ENCODE measurements at regions not wholly inside any gene's neighbourhood (a gene's known extent, or its start where the extent isn't known, plus 50 kb on each side); places are given as distances from the start of the nearest gene placed in this dataset.

DNA sequence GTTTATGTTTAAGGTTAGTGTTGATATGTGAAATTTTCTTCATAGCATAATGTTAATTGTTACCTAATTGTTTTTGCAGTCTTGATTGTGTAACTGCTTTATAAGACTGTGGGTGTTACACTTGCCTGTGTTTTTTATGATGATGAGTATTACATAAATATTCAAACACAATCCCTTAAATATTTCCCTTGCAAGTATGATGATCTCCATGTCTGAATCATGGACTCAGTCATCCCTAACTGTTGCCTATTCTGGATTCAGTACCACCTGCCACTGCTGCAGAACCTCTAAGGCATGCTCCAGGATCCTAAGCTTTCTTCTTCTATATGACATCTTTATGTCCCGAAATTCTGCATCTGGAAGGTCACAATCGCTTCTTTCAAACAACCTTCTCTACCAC lies 246.3 kb upstream of the CLEC14A start:
- H3K4me1 ChIP-seq, result no peaks in the 10 kb centered on the region
- POLR2A ChIA-PET, result no interaction called here
- H3K9me3 ChIP-seq, result no peaks in the 10 kb centered on the region
- no peak for DNase-seq
- H3K36me3 Mint-ChIP-seq (ENCODE audit: insufficient read depth, unreplicated experiment), result no peaks in the 10 kb centered on the region
- no TSS peak for BruUV-seq (replicated peaks)
- H3K27ac Mint-ChIP-seq (ENCODE audit: unreplicated experiment), result no peak overlapping the region
- no peaks in the 10 kb centered on the region for H3K36me3 ChIP-seq (ENCODE audit: control insufficient read depth, insufficient read depth, low read length)
- intact Hi-C loops (cut with micrococcal nuclease; ENCODE audit: unreplicated experiment), result no loop called here
- no peaks in the 10 kb centered on the region for H3K4me1 Mint-ChIP-seq (ENCODE audit: low read depth, unreplicated experiment)
- H3K27me3 ChIP-seq (replicated peaks; ENCODE audit: control insufficient read depth, insufficient read depth, low read length), result no peaks in the 10 kb centered on the region
- TF ChIP-seq, protein P1, sequence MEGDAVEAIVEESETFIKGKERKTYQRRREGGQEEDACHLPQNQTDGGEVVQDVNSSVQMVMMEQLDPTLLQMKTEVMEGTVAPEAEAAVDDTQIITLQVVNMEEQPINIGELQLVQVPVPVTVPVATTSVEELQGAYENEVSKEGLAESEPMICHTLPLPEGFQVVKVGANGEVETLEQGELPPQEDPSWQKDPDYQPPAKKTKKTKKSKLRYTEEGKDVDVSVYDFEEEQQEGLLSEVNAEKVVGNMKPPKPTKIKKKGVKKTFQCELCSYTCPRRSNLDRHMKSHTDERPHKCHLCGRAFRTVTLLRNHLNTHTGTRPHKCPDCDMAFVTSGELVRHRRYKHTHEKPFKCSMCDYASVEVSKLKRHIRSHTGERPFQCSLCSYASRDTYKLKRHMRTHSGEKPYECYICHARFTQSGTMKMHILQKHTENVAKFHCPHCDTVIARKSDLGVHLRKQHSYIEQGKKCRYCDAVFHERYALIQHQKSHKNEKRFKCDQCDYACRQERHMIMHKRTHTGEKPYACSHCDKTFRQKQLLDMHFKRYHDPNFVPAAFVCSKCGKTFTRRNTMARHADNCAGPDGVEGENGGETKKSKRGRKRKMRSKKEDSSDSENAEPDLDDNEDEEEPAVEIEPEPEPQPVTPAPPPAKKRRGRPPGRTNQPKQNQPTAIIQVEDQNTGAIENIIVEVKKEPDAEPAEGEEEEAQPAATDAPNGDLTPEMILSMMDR (IDR thresholded peaks at IDR 0.05; ENCODE audit: insufficient read depth in 1 of 2, low read depth in 1 of 2, low read length in 1 of 2, severe bottlenecking in 1 of 2, unreplicated experiment in 1 of 2), result no peak
- H3K4me3 ChIP-seq (ENCODE audit: low read depth, low read length), result no peak overlapping the region
- no peak overlapping the region for H3K4me3 Mint-ChIP-seq (ENCODE audit: unreplicated experiment)
- H3K9me3 Mint-ChIP-seq (ENCODE audit: unreplicated experiment), result no peaks in the 10 kb centered on the region
- CTCF ChIA-PET, result no interaction called here
- H3K27me3 Mint-ChIP-seq (ENCODE audit: insufficient read depth, unreplicated experiment), result peaks cover 3% of the 10 kb centered on the region

DNA sequence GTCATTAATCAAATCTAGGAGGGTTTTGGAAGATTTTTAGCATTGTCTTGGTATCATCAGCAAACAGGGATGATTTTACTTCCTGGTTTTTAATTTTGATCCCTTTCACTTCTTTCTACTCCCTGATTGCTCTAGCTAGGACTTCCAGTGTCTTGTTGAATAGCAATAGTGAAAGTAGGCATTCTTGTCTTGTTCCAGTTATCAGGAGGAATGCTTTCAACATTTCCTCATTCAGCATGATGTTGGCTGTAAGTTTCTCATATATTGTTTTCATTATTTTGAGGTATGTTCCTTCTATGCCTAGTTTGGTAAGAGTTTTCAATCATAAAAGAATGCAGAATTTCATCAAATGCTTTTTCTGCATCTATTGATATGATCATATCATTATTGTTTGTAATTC lies 244.2 kb upstream of the CLEC14A start:
- no peaks in the 10 kb centered on the region for H3K9me3 Mint-ChIP-seq (ENCODE audit: unreplicated experiment)
- H3K27me3 Mint-ChIP-seq (ENCODE audit: insufficient read depth, unreplicated experiment), result peaks cover 6% of the 10 kb centered on the region
- H3K27ac Mint-ChIP-seq (ENCODE audit: unreplicated experiment), result no peak overlapping the region
- TF ChIP-seq, protein P1 (IDR thresholded peaks at IDR 0.05; ENCODE audit: insufficient read depth in 1 of 2, low read depth in 1 of 2, low read length in 1 of 2, severe bottlenecking in 1 of 2, unreplicated experiment in 1 of 2), result no peak
- H3K4me3 ChIP-seq (ENCODE audit: low read depth, low read length), result no peak overlapping the region
- intact Hi-C loops (cut with micrococcal nuclease; ENCODE audit: unreplicated experiment), result no loop called here
- ChIA-PET POLR2A (no interaction called here), CTCF (interaction anchor here (0.6 kb wide), 1 partner anchor 1558 kb away, joined by 3 read pairs; no protein-coding TSS in a partner anchor)
- no peaks in the 10 kb centered on the region for H3K36me3 Mint-ChIP-seq (ENCODE audit: insufficient read depth, unreplicated experiment)
- no peak for DNase-seq
- no peak overlapping the region for H3K4me3 Mint-ChIP-seq (ENCODE audit: unreplicated experiment)
- no peaks in the 10 kb centered on the region for H3K4me1 Mint-ChIP-seq (ENCODE audit: low read depth, unreplicated experiment)
- H3K36me3 ChIP-seq (ENCODE audit: control insufficient read depth, insufficient read depth, low read length), result no peaks in the 10 kb centered on the region
- no peaks in the 10 kb centered on the region for H3K9me3 ChIP-seq
- no peaks in the 10 kb centered on the region for H3K4me1 ChIP-seq
- BruUV-seq (replicated peaks), result no TSS peak
- no peaks in the 10 kb centered on the region for H3K27me3 ChIP-seq (replicated peaks; ENCODE audit: control insufficient read depth, insufficient read depth, low read length)

DNA sequence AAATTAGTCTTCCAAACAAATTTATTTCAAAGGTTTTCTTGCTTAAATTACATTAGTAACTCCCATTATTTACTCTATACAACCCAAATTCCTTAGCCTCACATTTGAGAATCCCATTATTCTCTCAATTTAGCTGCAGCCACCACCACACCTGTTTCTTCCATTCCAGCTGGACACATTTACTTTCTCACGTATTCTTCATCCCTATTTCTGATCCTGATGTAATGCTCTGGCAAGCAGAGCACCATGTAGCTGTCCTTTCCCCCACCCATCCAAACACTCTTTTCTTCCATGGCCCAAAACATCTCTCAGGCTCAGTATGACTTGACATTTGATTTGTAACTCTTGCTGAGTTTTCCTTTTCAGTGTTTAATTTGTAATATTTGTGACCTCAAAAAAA lies 240.2 kb upstream of the CLEC14A start:
- TF ChIP-seq, protein P1 (IDR thresholded peaks at IDR 0.05; ENCODE audit: insufficient read depth in 1 of 2, low read depth in 1 of 2, low read length in 1 of 2, severe bottlenecking in 1 of 2, unreplicated experiment in 1 of 2), result no peak
- Mint-ChIP-seq H3K27ac (ENCODE audit: unreplicated experiment) (no peak overlapping the region), H3K4me1 (ENCODE audit: low read depth, unreplicated experiment) (no peaks in the 10 kb centered on the region), H3K4me3 (ENCODE audit: unreplicated experiment) (no peak overlapping the region), H3K36me3 (ENCODE audit: insufficient read depth, unreplicated experiment) (no peaks in the 10 kb centered on the region), H3K27me3 (ENCODE audit: insufficient read depth, unreplicated experiment) (peaks cover 6% of the 10 kb centered on the region), H3K9me3 (ENCODE audit: unreplicated experiment) (no peaks in the 10 kb centered on the region)
- H3K4me1 ChIP-seq, result no peaks in the 10 kb centered on the region
- no peaks in the 10 kb centered on the region for H3K9me3 ChIP-seq
- no peaks in the 10 kb centered on the region for H3K27me3 ChIP-seq (replicated peaks; ENCODE audit: control insufficient read depth, insufficient read depth, low read length)
- H3K4me3 ChIP-seq (ENCODE audit: low read depth, low read length), result no peak overlapping the region
- BruUV-seq (replicated peaks), result no TSS peak
- POLR2A ChIA-PET, result no interaction called here
- CTCF ChIA-PET, result interaction anchor here (0.6 kb wide), 1 partner anchor 11 kb away, joined by 5 read pairs; no protein-coding TSS in a partner anchor
- H3K36me3 ChIP-seq (ENCODE audit: control insufficient read depth, insufficient read depth, low read length), result no peaks in the 10 kb centered on the region
- no peak for DNase-seq
- intact Hi-C loops (cut with micrococcal nuclease; ENCODE audit: unreplicated experiment), result no loop called here

Measured in Caco-2 (cell line).